H1 (cell line): ENCODE measurements at regions not wholly inside any gene's neighbourhood (a gene's known extent, or its start where the extent isn't known, plus 50 kb on each side); places are given as distances from the start of the nearest gene placed in this dataset.

ENCODE experiments used
- CHD2 ChIP-seq: IDR thresholded peaks from 2 replicates; pipeline ENCODE4 v1.6.1; 2012; ENCODE audit warnings: low read length, improper control_type of control experiment
- KDM5A ChIP-seq: fragments of 200-600 bp; IDR thresholded peaks from 2 replicates; pipeline ENCODE4 v1.7.1; 2012; ENCODE audit warnings: mild to moderate bottlenecking, low read length, inconsistent platforms, mixed read lengths
- MAX ChIP-seq: IDR thresholded peaks from 2 replicates; pipeline ENCODE4 v1.6.1; 2012; ENCODE audit warnings: inconsistent platforms
- POLR2AphosphoS5 ChIP-seq: IDR thresholded peaks from 2 replicates; pipeline ENCODE4 v1.6.1; 2011; ENCODE audit warnings: low read depth, low read length
- TF ChIP-seq, protein P1 (sequence below), 3 experiments: IDR thresholded peaks; 1 replicate in 2 of 3; 2 replicates in 1 of 3; pipeline versions ENCODE4 v1.5.1 to v1.6.1; 2011; ENCODE audit warnings: low read length in 3 of 3, mild to moderate bottlenecking in 3 of 3, inconsistent platforms in 2 of 3, low read depth in 1 of 3, moderate library complexity in 1 of 3; ENCODE audit not compliant: insufficient read depth in 1 of 3; ENCODE audit errors: control extremely low read depth in 1 of 3

GRCh38 chr3:101070799-101071121 is 77.5 kb upstream of the ABI3BP start:
- TF ChIP-seq, protein P1, sequence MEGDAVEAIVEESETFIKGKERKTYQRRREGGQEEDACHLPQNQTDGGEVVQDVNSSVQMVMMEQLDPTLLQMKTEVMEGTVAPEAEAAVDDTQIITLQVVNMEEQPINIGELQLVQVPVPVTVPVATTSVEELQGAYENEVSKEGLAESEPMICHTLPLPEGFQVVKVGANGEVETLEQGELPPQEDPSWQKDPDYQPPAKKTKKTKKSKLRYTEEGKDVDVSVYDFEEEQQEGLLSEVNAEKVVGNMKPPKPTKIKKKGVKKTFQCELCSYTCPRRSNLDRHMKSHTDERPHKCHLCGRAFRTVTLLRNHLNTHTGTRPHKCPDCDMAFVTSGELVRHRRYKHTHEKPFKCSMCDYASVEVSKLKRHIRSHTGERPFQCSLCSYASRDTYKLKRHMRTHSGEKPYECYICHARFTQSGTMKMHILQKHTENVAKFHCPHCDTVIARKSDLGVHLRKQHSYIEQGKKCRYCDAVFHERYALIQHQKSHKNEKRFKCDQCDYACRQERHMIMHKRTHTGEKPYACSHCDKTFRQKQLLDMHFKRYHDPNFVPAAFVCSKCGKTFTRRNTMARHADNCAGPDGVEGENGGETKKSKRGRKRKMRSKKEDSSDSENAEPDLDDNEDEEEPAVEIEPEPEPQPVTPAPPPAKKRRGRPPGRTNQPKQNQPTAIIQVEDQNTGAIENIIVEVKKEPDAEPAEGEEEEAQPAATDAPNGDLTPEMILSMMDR (IDR thresholded peaks at IDR 0.05; ENCODE audit: control extremely low read depth in 1 of 3, insufficient read depth in 1 of 3, low read depth in 1 of 3, low read length in 3 of 3): no peak
- TF ChIP-seq KDM5A (no peak), POLR2AphosphoS5 (no peak), MAX (no peak), CHD2 (no peak)
